H9 (cell line): ENCODE measurements at regions not wholly inside any gene's neighbourhood (a gene's known extent, or its start where the extent isn't known, plus 50 kb on each side); places are given as distances from the start of the nearest gene placed in this dataset.

Experiments used
- DNase-seq: peaks from one replicate; pipeline ENCODE4 v3.0.0-alpha.2; 2017
- H2AFZ ChIP-seq: one replicate; pipeline ENCODE4 v1.6.1; 2013; ENCODE audit warnings: mild to moderate bottlenecking, low read length, control low read depth, moderate library complexity
- H2AK5ac ChIP-seq: 2 replicates; pipeline ENCODE4 v1.6.1; 2013; ENCODE audit warnings: low read length, control low read depth, mixed read lengths; ENCODE audit not compliant: insufficient read length
- H2BK120ac ChIP-seq: one replicate; pipeline ENCODE4 v1.6.1; 2013; ENCODE audit warnings: low read depth, mild to moderate bottlenecking, low read length, control low read depth, inconsistent platforms; ENCODE audit not compliant: poor library complexity, severe bottlenecking
- H2BK12ac ChIP-seq: 2 replicates; pipeline ENCODE4 v1.6.1; 2013; ENCODE audit warnings: low read length, control low read depth, mixed read lengths, low read depth; ENCODE audit not compliant: insufficient read length
- H2BK15ac ChIP-seq: 2 replicates; pipeline ENCODE4 v1.6.1; 2013; ENCODE audit warnings: low read depth, low read length, control low read depth
- H2BK20ac ChIP-seq: one replicate; pipeline ENCODE4 v1.6.1; 2013; ENCODE audit warnings: low read depth, mild to moderate bottlenecking, low read length, control low read depth, inconsistent platforms; ENCODE audit not compliant: poor library complexity, severe bottlenecking
- H2BK5ac ChIP-seq: 2 replicates; pipeline ENCODE4 v1.6.1; 2013; ENCODE audit warnings: low read length, control low read depth, mixed read lengths; ENCODE audit not compliant: insufficient read length
- H3K14ac ChIP-seq: 2 replicates; pipeline ENCODE4 v1.6.1; 2013; ENCODE audit warnings: low read length, control low read depth; ENCODE audit not compliant: insufficient read depth
- H3K18ac ChIP-seq: 2 replicates; pipeline ENCODE4 v1.6.1; 2013; ENCODE audit warnings: low read depth, mild to moderate bottlenecking, mixed read lengths, low read length, control low read depth; ENCODE audit not compliant: insufficient read length
- H3K23ac ChIP-seq: 2 replicates; pipeline ENCODE4 v1.6.1; 2013; ENCODE audit warnings: low read length, control low read depth, mixed read lengths, low read depth; ENCODE audit not compliant: insufficient read length
- H3K23me2 ChIP-seq: 2 replicates; pipeline ENCODE4 v1.6.1; 2013; ENCODE audit warnings: low read depth, mild to moderate bottlenecking, mixed read lengths, low read length, control low read depth; ENCODE audit not compliant: insufficient read length, poor library complexity, severe bottlenecking
- H3K27ac ChIP-seq: 2 replicates; pipeline ENCODE4 v1.5.1; 2013; ENCODE audit warnings: low read length, control low read depth, mixed read lengths, low read depth; ENCODE audit not compliant: insufficient read length
- H3K27me3 ChIP-seq: 2 replicates; pipeline ENCODE4 v1.6.1; 2013; ENCODE audit warnings: low read length, control low read depth, inconsistent platforms; ENCODE audit not compliant: insufficient read depth
- H3K4ac ChIP-seq: 2 replicates; pipeline ENCODE4 v1.6.1; 2013; ENCODE audit warnings: low read depth, mild to moderate bottlenecking, control low read depth, inconsistent platforms, low read length, moderate library complexity
- H3K4me1 ChIP-seq: 2 replicates; pipeline ENCODE4 v1.6.1; 2013; ENCODE audit warnings: low read length, control low read depth, inconsistent platforms; ENCODE audit not compliant: insufficient read depth
- H3K4me2 ChIP-seq: 2 replicates; pipeline ENCODE4 v1.6.1; 2013; ENCODE audit warnings: low read length, control low read depth, mixed read lengths; ENCODE audit not compliant: insufficient read length, insufficient read depth
- H3K56ac ChIP-seq: 2 replicates; pipeline ENCODE4 v1.6.1; 2013; ENCODE audit warnings: low read depth, mild to moderate bottlenecking, mixed read lengths, low read length, control low read depth; ENCODE audit not compliant: insufficient read length
- H3K79me1 ChIP-seq: 2 replicates; pipeline ENCODE4 v1.6.1; 2013; ENCODE audit warnings: low read depth, mild to moderate bottlenecking, moderate library complexity, low read length, control low read depth, inconsistent platforms; ENCODE audit not compliant: insufficient read depth, poor library complexity, severe bottlenecking
- H3K79me2 ChIP-seq: 2 replicates; pipeline ENCODE4 v1.6.1; 2013; ENCODE audit warnings: low read length, control low read depth, inconsistent platforms; ENCODE audit not compliant: insufficient read depth
- H3K9ac ChIP-seq: 2 replicates; pipeline ENCODE4 v1.6.1; 2013; ENCODE audit warnings: low read length, control low read depth, mixed read lengths; ENCODE audit not compliant: insufficient read length; ENCODE audit errors: extremely low read depth
- H3K9me3 ChIP-seq: one replicate; pipeline ENCODE4 v1.6.1; 2013; ENCODE audit warnings: low read depth, low read length, inconsistent platforms; ENCODE audit not compliant: control insufficient read depth
- H3T11ph ChIP-seq: one replicate; pipeline ENCODE4 v1.6.1; 2013; ENCODE audit warnings: mild to moderate bottlenecking, low read length, control low read depth, inconsistent platforms
- H4K20me1 ChIP-seq: one replicate; pipeline ENCODE4 v1.6.1; 2013; ENCODE audit not compliant: control insufficient read depth, insufficient read length, insufficient read depth
- H4K5ac ChIP-seq: 2 replicates; pipeline ENCODE4 v1.6.1; 2013; ENCODE audit warnings: low read depth, mild to moderate bottlenecking, mixed read lengths, low read length, control low read depth; ENCODE audit not compliant: insufficient read length
- H4K8ac ChIP-seq: replicated peaks from 2 replicates; pipeline ENCODE4 v1.6.1; 2013; ENCODE audit warnings: low read length, control low read depth, mixed read lengths, low read depth; ENCODE audit not compliant: insufficient read length
- H4K91ac ChIP-seq: 2 replicates; pipeline ENCODE4 v1.6.1; 2013; ENCODE audit warnings: low read depth, mild to moderate bottlenecking, moderate library complexity, mixed read lengths, low read length, control low read depth; ENCODE audit not compliant: insufficient read length
- H3K27ac Mint-ChIP-seq, 3 experiments: 2 replicates in 2 of 3; 3 replicates in 1 of 3; pipeline ENCODE4 v1.8.0; 2020 to 2021; ENCODE audit warnings: mixed read lengths in 3 of 3, mild to moderate bottlenecking in 1 of 3, moderate library complexity in 1 of 3
- H3K27me3 Mint-ChIP-seq: 2 replicates; pipeline ENCODE4 v1.8.0; 2021; ENCODE audit warnings: low read depth, mild to moderate bottlenecking, moderate library complexity, mixed read lengths
- H3K36me3 Mint-ChIP-seq, 3 experiments: 2 replicates in 2 of 3; 3 replicates in 1 of 3; pipeline ENCODE4 v1.8.0; 2020 to 2021; ENCODE audit warnings: low read depth in 3 of 3, mixed read lengths in 3 of 3; ENCODE audit not compliant: insufficient read depth in 1 of 3
- H3K4me1 Mint-ChIP-seq, 2 experiments: 2 replicates each; pipeline ENCODE4 v1.8.0; 2020; ENCODE audit warnings: mixed read lengths in 2 of 2
- H3K4me3 Mint-ChIP-seq, 2 experiments: 2 replicates in 1 of 2; 3 replicates in 1 of 2; pipeline ENCODE4 v1.8.0; 2020 to 2021; ENCODE audit warnings: mild to moderate bottlenecking in 2 of 2, mixed read lengths in 2 of 2, moderate library complexity in 1 of 2
- H3K9me3 Mint-ChIP-seq, 2 experiments: 2 replicates in 1 of 2; 3 replicates in 1 of 2; pipeline ENCODE4 v1.8.0; 2020; ENCODE audit warnings: mild to moderate bottlenecking in 2 of 2, mixed read lengths in 2 of 2, moderate library complexity in 1 of 2
- WGBS: extraction: QIAGEN DNeasy Blood & Tissue Kit; methylation state at CpG from one replicate; pipeline ENCODE4 v1.1.7; 2013; ENCODE audit warnings: missing lambda C conversion rate, low lambda C conversion rate, mixed read lengths; ENCODE audit not compliant: insufficient read length; ENCODE audit errors: extremely low coverage; 5-methylcytosine and 5-hydroxymethylcytosine counted together
- TF ChIP-seq, protein P1 (sequence below): fragments of 200-600 bp; sonication (generic); conservative IDR thresholded peaks from 3 replicates; pipeline ENCODE4 v1.8.0; 2021; ENCODE audit warnings: antibody characterized with exemption, mild to moderate bottlenecking

DNA sequence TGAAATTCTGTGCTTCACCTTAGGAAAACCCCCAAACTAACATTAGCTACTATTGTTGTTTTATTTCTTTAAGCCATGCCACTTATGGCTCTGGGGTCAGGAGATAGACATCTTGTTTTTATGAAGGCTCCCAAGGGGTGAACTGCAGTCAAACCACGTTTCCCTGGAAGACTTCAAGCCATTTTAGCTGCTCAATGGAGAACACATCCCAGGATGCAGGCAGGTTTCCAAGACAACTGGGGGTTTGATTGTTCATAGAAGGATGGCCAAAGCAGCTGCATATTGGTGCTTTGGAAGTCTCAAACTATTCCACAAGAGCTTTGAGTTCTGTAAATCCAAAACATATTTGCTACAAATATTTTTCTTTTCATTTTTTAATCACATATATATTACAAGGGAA, 818.0 kb downstream of the MAFB start:
- Histone ChIP-seq H4K8ac (no peak overlapping the region), H4K5ac (no peak overlapping the region), H3K23me2 (no peaks in the 10 kb centered on the region), H3K56ac (no peak overlapping the region), H3K79me1 (no peaks in the 10 kb centered on the region), H2BK20ac (no peak overlapping the region), H3K9me3 (no peaks in the 10 kb centered on the region), H4K91ac (no peak overlapping the region), H3K4ac (no peak overlapping the region), H3K14ac (no peak overlapping the region), H3K27me3 (no peaks in the 10 kb centered on the region), H2AFZ (no peak overlapping the region), H3T11ph (no peak overlapping the region), H2AK5ac (no peak overlapping the region), H2BK5ac (no peak overlapping the region), H2BK120ac (no peak overlapping the region), H3K4me2 (no peak overlapping the region), H3K79me2 (no peaks in the 10 kb centered on the region), H2BK15ac (no peak overlapping the region), H4K20me1 (no peaks in the 10 kb centered on the region), H3K23ac (no peak overlapping the region), H3K27ac (no peak overlapping the region), H2BK12ac (no peak overlapping the region), H3K18ac (no peak overlapping the region), H3K4me1 (no peaks in the 10 kb centered on the region), H3K9ac (no peak overlapping the region)
- TF ChIP-seq, protein P1, sequence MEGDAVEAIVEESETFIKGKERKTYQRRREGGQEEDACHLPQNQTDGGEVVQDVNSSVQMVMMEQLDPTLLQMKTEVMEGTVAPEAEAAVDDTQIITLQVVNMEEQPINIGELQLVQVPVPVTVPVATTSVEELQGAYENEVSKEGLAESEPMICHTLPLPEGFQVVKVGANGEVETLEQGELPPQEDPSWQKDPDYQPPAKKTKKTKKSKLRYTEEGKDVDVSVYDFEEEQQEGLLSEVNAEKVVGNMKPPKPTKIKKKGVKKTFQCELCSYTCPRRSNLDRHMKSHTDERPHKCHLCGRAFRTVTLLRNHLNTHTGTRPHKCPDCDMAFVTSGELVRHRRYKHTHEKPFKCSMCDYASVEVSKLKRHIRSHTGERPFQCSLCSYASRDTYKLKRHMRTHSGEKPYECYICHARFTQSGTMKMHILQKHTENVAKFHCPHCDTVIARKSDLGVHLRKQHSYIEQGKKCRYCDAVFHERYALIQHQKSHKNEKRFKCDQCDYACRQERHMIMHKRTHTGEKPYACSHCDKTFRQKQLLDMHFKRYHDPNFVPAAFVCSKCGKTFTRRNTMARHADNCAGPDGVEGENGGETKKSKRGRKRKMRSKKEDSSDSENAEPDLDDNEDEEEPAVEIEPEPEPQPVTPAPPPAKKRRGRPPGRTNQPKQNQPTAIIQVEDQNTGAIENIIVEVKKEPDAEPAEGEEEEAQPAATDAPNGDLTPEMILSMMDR, result no peak
- H3K27ac Mint-ChIP-seq, result no peak overlapping the region
- H3K4me1 Mint-ChIP-seq, result peaks cover 0 to 4% of the 10 kb centered on the region in 2 experiments; a peak in 2 of 4 replicates
- H3K36me3 Mint-ChIP-seq, result no peaks in the 10 kb centered on the region
- H3K9me3 Mint-ChIP-seq, result no peaks in the 10 kb centered on the region; a peak in 1 of 5 replicates
- no peak for DNase-seq
- no CpG with 5 or more reads among the region's 1 CpG for WGBS
- H3K4me3 Mint-ChIP-seq, result no peak overlapping the region
- H3K27me3 Mint-ChIP-seq, result no peaks in the 10 kb centered on the region; the same call in 1 of the 2 replicates
